ENCODE measurements at regions not wholly inside any gene's neighbourhood (a gene's known extent, or its start where the extent isn't known, plus 50 kb on each side); places are given as distances from the start of the nearest gene placed in this dataset.
"Not testable (repeated sequence)": the region's sequence is repeated elsewhere in the genome, so short reads cannot be mapped to it uniquely, and the experiment has no call there.

- no peak for DNase-seq
These were observed 179.3 kb downstream of the GALC start for GRCh38 chr14:87813686-87814085.

GRCh38 chr14:87813211-87813610 lies 179.8 kb downstream of the GALC start:
- DNase-seq, result no peak

DNA sequence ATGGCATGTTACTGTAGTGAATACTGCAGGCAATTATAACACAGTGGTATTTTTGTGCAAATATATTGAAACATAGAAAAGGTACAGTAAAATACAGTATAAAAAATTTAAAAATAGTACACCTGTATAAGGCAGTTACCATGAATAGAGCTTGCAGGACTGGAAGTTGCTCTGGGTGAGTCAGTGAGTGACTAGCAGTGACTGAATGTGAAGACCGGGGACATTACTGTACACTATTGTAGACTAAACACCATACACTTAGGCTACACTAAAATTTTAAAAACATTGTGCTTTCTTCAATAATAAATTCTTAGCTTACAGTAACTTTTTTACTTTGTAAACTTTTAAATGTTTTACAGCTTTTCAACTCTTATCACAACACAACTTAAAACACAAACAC lies 181.7 kb downstream of the GALC start:
- DNase-seq, result no peak

DNA sequence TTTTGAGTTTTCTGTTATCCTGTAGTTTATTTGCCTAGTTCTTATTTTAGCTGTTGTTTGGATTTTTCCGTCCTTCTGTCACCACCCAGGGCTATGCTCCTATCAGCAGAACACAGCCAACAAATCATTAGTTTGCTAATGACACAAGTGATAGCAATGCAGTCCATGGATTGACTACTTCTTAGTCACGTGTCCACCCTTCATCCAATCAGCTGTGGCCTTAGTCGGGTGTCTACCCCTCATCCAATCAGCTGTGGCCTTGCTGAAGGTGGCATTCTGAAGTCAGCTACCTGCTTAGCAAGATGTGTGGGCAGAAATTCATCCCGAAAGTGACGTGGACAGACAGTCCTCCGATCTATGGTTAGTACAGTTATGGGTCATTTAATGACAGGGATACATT lies 182.3 kb downstream of the GALC start:
- DNase-seq, result no peak

DNA sequence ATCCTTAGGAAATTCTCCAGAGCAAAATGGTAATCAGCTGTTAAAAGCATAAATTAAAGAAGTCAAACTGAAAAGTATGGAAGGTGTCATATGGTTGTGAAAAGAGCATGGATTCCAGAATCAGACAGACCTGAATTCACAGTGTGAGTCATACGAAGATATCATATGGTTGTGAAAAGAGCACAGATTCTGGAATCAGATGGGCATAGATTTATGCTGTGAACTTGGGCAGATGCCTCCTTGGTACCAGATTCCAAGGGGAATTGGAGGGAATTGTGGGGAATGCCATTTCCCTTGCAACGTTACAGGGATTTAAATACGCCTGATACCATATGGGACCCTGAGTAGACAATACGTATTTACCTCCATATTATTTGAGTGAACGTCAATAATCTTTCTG lies 183.7 kb downstream of the GALC start:
- no peak for DNase-seq

GRCh38 chr14:87805315-87805723 lies 187.7 kb downstream of the GALC start:
- DNase-seq, result peak; percentile 52

DNA sequence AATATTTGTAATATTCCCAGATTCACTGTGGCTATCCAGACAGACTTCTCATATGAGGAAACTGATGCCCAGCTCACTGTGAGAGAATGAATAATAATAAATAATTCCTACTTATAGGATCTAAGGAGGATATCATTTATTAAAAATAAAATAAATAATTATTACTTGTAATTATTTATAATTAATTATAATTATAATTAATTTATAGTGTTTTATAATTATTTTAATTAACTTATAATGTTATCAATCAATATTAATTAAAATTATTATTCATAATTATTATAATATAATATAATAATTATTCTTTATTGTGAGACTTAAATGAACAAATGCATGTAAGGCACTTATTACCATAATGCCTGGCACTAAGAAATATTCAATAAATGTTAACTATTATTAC lies 192.8 kb downstream of the GALC start:
- no peak for DNase-seq

DNA sequence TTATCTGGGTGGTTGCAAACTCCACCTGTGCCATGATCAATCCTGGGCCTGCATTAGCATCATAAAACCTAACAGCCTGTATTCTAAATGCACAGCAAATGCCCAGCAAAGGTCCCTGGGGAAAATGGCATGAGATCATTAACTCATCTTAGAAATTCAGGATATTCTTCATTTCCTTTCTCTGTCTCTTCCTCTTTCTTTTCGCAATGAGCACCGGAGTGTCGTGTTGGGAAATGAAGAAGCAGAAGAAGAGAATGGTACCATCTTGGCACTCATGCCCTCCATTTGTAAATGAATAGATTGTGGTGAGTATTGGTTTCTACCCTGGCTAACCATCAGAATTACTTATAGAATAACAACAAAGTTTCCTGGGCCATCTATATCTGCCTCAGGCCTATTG lies 193.6 kb downstream of the GALC start:
- DNase-seq, result no peak

GRCh38 chr14:87797001-87797400 lies 196.0 kb downstream of the GALC start:
- no peak for DNase-seq

GRCh38 chr14:87794561-87794960 lies 198.4 kb downstream of the GALC start:
- no peak for DNase-seq

DNA sequence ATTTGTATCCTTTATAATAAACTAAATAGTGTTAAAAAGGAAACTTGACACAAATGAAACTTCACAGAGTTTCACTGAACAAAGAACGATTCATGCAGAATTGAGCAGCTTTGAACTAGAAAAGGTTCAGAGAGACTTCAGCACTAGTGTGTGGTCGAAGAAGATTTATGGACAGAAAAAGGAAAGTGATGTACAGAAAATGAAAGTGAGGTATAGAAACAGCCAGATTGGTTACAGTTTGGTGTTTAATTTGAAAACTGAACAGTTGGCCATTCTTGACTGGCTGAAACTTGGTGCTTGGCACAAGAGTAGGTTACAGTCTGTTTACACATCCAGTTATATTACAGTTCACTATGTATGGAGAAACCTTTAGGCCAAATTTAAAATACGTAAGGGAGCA lies 207.1 kb downstream of the GALC start:
- DNase-seq, result no peak

DNA sequence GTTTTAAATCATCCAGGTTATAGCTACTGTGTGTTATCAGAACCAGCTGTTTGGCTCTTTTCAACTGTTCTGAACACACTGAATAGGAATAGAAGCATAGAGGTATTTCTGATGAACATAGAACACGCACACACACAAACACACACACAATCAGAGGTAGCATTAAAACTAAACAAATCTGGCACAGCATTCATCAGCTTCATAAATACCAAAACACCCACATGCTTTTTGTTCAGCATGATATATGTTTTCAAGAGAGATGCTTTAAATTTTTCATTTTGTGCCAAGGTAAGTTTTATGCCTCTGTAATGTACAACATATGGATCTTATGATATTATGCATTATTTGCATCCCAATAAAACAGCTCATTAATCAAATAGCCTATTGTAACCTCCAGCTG lies 208.6 kb downstream of the GALC start:
- peak; percentile 57 for DNase-seq

DNA sequence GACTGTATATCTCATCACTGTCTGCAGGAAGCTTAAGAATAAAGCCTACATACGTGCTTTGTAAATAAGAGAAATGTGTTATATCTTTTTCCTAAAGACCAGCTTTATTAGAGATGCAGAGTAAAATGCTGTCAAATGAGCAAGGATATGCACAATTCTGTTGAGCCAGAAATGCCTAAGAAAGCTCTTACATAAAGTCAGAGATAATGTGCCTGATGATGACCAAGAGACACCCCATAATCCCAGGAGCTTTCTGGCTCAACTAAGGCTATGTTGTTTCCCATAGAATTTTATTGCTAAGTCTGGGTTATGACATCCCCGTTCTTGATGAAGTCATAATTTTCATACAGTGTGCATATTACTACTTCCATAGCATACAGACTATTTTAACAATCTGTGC lies 209.9 kb downstream of the GALC start:
- DNase-seq, result no peak

DNA sequence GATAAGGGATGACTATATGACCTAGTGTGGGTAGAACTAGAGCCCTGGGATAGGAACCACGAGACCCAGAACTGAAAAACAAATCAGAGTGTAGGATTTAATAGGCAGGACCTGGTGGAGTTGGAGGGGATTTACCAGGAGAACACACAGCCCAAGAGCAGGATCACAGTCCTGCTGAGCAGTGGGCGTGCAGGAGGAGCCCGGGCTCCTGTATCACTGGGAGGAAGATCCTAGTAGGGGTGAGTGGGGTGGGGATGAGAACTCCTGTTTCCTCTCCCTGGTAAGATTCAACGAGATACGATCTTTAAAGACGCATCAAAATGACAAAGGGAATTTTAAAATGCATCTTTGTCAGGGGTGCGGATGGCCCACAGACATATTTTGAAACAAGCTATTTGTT lies 220.1 kb downstream of the GALC start:
- DNase-seq, result no peak

- DNase-seq, result no peak
These were observed 225.4 kb downstream of the GALC start for GRCh38 chr14:87767567-87767901.

- DNase-seq, result no peak
These were observed 234.1 kb downstream of the GALC start for GRCh38 chr14:87758876-87759275.

- no peak for DNase-seq
These were observed 236.3 kb downstream of the GALC start for GRCh38 chr14:87756661-87757060.

DNA sequence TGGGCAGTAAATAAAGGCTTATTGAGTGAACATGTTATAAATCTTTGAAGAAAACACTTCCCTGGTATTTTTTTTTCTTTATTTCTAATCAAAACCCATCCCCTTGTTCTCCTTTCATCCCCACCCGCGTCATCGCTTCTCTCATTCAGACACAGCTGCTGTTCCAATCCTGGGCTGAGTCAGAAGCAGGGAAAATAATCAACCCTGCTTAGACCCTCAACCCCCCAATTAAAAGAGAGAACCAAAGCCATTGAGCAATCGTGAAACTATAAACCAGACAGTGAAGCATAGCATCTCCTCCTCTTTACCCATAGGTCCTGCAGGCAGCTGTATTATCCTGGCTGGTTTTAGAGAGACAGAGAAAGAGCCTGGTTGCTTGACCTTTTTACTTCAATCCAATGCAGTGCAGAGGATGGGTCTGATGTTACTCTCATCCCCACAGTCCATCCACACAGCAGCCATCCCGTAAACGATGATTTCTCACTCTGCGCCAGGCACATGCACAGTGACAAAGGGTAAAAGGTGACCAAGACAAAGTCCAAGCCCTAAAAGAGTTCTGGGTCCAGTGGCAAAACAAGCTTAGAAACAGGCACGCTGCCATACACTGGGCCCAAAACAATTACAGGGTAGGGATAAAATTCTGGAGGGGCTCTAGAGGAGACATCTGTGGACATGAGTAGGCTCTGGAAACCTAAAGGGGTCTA lies 238.3 kb downstream of the GALC start:
- peak; percentile 2 for DNase-seq

DNA sequence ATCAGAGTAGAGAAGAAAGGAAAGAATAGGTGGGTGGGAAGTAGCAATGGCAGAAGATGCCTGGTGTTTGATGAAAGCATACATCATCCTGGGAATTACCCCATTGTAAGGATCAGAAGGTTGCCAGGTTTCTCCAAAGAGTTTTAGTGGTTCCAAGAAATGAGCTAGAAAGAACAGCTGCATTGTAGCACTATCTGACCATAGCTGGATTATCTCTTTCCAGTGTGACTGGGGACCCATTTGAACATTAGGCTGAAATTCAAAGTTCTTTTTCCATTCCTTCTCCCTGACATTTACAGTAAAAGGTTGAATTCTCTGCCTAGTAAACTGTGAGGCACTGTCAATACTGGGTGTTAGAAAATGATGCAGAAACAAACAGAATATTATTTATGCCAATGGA lies 244.4 kb downstream of the GALC start:
- no peak for DNase-seq

GRCh38 chr14:87745507-87746118 lies 247.4 kb downstream of the GALC start:
- peak; percentile 38 for DNase-seq

DNA sequence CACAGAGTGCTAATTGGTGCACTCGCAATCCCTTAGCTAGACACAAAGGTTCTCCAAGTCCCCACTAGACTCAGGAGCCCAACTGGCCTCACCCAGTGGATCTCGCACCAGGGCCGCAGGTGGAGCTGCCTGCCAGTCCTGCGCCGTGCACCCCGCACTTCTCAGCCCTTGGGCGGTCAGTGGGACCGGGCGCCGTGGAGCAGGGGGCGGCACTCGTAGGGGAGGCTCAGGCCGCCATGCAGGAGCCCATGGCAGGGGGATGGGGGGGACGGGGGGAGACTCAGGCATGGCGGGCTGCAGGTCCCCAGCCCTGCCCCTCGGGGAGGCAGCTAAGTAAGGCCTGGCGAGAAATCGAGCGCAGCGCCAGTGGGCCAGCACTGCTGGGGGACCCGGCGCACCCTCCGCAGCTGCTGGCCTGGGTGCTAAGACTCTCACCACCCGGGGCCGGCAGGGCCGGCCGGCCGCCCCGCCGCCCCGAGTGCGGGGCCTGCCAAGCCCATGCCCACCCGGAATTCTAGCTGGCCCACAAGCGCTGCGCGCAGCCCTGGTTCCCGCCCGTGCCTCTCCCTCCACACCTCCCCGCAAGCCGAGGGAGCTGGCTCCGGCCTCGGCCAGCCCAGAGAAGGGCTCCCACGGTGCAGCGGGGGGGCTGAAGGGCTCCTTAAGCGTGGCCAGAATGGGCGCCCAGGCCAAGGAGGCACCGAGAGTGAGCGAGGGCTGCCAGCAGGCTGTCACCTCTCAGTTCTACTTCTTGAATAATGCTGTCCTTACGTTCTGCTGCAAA lies 258.2 kb downstream of the GALC start:
- not testable (repeated sequence) for DNase-seq

GRCh38 chr14:87733115-87733514 lies 259.9 kb downstream of the GALC start:
- DNase-seq, result not testable (repeated sequence)

GRCh38 chr14:87732562-87732961 lies 260.4 kb downstream of the GALC start:
- no peak for DNase-seq

DNA sequence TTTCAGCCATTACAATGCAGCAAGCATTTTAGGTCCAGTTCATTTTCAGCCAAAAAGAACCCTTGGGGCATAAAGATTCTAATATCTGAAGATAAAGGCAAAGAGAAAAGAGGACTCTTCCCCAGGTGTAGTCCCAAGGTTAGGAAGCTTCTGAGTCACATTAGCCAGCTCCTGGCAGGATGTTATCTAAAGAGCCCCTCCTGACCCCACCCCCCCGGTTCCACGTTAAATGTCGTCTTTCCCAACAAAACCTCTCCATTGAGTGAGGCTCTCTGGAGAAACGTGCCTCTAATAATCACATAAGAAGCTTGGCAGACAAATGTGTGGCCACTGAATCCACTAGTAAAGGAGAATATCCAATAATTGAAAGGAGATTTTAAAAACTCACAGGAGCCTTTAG lies 267.7 kb downstream of the GALC start:
- no peak for DNase-seq

Data from fibroblast of upper back skin (primary cell).